Neural progenitor cell (in vitro differentiated cells): ENCODE measurements at regions not wholly inside any gene's neighbourhood (a gene's known extent, or its start where the extent isn't known, plus 50 kb on each side); places are given as distances from the start of the nearest gene placed in this dataset.

Experiments used
- EZH2 ChIP-seq: fragments of 200-600 bp; sonication (generic); IDR thresholded peaks from 2 replicates; pipeline ENCODE4 v1.6.1; 2017; ENCODE audit warnings: antibody characterized with exemption, mild to moderate bottlenecking, moderate library complexity
- EZH2phosphoT487 ChIP-seq: fragments of 200-600 bp; sonication (generic); IDR thresholded peaks from 2 replicates; pipeline ENCODE4 v1.6.1; 2017; ENCODE audit warnings: antibody characterized with exemption
- TF ChIP-seq, protein P1 (sequence below): fragments of 200-600 bp; sonication (generic); IDR thresholded peaks from 2 replicates; pipeline ENCODE4 v1.5.1; 2017; ENCODE audit warnings: antibody characterized with exemption, mild to moderate bottlenecking

DNA sequence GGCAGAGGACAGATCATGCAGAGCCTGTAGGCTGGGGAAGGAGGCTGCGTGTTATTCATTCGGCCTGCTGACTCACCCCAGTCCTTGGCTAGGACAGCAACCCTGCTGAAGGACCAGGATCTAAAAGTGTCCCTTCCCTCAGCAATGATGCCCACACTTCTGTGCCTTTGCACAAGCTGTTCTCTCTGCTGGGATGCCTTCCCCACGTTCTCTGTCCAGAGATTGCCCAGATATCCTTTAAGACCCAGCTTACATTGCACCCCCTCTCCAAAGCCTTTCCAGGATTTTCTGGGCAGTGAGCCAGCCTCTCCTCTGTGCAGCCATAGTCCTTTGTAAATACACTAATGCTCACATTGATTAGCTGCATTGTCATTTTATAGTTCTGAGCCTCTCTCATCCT, 99.3 kb upstream of the CHD6 start:
- TF ChIP-seq, protein P1, sequence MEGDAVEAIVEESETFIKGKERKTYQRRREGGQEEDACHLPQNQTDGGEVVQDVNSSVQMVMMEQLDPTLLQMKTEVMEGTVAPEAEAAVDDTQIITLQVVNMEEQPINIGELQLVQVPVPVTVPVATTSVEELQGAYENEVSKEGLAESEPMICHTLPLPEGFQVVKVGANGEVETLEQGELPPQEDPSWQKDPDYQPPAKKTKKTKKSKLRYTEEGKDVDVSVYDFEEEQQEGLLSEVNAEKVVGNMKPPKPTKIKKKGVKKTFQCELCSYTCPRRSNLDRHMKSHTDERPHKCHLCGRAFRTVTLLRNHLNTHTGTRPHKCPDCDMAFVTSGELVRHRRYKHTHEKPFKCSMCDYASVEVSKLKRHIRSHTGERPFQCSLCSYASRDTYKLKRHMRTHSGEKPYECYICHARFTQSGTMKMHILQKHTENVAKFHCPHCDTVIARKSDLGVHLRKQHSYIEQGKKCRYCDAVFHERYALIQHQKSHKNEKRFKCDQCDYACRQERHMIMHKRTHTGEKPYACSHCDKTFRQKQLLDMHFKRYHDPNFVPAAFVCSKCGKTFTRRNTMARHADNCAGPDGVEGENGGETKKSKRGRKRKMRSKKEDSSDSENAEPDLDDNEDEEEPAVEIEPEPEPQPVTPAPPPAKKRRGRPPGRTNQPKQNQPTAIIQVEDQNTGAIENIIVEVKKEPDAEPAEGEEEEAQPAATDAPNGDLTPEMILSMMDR, result no peak
- TF ChIP-seq EZH2 (no peak), EZH2phosphoT487 (no peak)
